Endothelial cell of hepatic sinusoid (primary cell): ENCODE measurements at regions not wholly inside any gene's neighbourhood (a gene's known extent, or its start where the extent isn't known, plus 50 kb on each side); places are given as distances from the start of the nearest gene placed in this dataset.

Source experiments
- in situ Hi-C: cut with HindIII; loops from 2 replicates; pipeline ENCODE4 v1.10.0; 2017; ENCODE audit warnings: low sequenced_read_pairs

DNA sequence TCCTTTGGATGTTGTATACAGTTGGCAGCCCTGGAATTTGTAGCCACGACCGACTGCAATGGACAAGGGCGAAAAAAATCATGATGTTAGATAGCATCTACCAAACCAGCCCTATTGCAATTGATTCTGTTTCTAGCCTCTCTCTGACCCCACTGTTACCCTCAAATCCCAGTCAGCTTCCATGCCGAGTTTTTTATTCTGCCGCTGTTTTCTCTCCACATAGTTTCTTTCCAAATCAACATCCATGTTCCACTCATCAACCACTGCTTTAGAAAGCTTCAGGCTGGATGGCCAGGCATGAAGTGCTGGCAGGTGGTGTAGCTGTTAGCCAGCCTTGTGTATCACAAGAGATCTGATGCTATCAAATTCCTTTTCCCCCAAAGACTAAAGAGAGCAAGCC, 272.8 kb downstream of the FIGN start:
- in situ Hi-C loops, result no loop called here

DNA sequence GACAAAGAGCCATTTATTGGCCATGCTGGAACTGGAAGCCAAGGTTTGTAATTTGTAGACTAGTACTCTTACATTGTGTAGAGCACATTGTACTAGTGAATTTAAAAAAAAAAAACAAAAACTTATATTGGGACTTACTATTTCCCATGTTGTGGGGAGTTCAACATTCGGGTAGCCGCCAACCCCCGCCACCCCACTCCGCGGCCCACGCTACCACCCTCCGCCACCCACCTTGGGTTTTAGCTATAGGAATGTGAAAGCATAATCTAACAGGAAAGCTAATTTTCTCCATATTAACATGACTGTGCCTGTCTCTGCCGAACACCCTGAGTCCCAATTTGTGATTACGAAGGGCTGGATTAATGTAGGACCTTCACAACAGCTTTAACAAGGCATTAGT, 275.8 kb downstream of the FIGN start:
- in situ Hi-C loops, result no loop called here

DNA sequence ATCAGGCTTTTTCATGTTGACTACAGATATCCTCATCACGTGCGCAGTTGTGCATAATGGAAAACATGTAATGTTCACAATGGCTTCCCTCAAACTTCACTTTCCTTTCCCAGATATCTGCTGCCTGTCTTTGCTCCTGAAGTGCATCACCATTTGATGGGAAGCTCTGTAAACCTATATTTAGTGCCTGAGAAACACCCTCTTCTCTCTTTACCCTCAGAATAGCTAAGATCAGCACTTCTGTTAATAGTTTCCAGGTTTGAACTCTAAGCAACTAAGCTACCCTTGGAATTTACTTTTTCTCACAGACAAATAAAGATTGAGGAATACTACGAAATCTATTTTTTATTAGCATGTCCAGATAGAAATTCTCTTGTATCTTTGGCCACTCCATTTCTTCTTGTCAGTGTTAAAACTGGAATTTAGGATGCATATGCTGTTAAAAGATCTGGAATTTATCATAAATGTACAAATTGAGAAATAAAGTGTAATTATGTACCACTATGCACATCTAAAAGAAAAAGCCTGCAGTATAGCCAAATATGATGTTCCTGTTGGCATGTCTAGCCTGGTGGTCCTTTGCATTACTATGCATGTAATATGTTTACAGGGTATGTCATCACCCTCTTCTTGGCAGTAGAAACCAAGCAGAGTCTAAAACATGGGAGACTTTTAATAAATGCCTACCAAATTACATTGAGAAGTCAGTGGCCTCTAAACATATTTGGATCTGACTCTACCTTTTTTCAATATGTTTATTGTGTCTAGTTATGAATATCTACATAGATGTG, 278.7 kb downstream of the FIGN start:
- in situ Hi-C loops, result no loop called here

DNA sequence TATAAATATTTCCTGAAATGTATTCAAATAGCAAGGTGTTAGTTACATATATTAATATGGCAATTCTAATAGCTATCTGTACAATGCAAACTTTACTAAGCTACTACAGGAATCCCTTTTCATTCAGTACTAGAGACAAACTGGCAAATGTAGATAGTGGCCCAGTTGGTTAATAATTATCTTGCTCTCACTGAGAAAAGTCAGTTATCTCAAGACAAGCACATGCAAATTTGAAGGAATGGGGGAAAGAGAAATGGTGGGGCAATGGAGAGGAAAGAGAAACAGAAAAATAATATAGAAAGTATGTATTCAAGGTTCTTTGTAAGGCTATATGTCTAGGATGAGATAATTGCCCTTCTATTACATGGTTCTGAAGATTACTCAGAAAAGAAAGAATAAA, 280.0 kb downstream of the FIGN start:
- in situ Hi-C loops, result no loop called here

DNA sequence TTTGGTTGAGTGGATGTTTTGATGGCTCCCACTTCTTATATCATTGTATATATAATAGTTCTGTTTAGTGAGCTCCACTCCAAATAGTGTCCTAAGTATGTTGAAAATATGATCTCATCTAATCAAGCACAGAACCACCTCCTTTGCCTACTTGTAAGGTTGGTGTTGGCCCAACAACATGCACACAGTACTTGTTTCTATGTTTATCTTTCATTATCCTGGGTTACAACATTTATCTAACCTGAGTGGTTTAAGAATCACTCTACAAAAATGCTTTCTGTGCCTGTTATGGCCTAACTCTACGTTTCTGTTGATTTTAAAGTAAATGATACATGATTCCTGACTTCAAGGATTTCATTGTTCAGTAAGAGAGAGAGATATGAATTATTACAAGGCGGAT, 281.9 kb downstream of the FIGN start:
- in situ Hi-C loops, result loop anchor here (5.0 kb wide), 1 partner anchor 33 kb away; no protein-coding TSS in a partner anchor

DNA sequence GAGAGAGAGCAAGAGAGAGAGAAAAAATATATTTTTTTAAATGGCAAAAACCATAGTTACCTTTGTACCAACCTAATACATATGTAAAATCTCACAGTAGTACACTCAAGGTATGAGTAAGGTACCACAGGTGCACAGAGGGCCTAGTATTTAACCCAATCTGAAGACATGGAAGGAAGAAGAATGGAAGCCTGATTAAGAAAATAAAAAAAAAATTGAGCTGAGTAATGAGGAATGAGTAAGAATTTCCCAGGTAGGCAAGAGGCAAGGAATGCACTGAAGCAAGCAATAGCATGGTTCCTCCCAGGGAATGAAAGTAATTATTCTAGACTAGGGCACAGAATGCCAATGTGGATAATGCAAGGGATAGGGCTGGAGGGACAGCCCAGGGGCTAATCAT, 294.2 kb downstream of the FIGN start:
- in situ Hi-C loops, result no loop called here

DNA sequence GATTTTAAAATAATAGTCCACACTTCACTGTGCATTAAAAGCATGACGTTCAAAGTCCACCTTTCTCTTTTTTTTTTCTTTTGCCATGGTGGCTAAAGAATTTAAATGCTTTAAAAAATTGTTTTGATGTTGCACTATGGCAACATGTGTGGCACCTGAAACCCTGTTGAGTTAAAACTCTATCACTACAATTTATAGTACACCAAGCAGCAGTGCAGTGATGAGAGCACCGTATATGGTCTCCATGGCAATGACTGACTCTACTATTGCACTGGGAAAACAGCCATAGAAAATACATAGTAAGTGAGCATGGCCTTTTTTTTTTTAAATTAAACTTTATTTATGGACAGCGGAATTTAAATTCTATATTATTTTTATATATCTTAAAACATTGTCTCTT, 298.8 kb downstream of the FIGN start:
- in situ Hi-C loops, result no loop called here

DNA sequence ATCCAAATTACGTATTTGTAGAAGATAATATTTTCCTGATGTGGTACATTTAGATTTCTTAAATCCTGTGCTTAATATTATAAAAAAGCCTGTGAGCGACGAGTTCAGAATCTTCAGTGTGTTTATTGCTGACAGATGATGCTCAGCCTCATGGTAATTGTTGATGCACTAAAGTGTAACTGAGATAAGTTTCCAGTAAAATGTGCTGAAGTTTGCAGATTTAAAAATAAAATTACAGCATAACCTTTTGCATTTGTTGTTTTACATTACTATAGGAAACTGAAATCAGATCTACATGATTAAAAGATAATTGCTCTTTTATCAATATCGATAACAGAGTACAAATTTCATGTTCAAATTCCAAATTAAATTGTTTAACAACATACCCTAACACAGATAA, 307.6 kb downstream of the FIGN start:
- in situ Hi-C loops, result no loop called here

DNA sequence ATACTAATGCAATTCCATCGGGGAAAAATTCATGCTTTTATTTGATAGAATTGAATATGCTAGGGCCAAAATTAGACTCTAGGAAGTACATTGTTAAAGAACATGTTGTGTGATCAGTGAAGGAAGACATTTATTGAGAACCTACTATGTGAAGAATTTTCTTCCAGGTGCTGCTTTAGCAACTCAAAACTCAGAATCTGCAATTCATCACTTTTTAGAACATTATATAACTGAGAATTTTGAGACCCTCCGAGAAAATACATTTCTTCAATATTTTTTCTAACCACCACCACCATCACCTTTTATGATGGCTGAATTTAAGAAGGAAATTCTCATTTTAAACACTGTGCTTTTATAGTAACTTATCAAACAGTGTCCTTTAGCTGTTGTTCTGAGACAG, 315.2 kb downstream of the FIGN start:
- in situ Hi-C loops, result no loop called here

DNA sequence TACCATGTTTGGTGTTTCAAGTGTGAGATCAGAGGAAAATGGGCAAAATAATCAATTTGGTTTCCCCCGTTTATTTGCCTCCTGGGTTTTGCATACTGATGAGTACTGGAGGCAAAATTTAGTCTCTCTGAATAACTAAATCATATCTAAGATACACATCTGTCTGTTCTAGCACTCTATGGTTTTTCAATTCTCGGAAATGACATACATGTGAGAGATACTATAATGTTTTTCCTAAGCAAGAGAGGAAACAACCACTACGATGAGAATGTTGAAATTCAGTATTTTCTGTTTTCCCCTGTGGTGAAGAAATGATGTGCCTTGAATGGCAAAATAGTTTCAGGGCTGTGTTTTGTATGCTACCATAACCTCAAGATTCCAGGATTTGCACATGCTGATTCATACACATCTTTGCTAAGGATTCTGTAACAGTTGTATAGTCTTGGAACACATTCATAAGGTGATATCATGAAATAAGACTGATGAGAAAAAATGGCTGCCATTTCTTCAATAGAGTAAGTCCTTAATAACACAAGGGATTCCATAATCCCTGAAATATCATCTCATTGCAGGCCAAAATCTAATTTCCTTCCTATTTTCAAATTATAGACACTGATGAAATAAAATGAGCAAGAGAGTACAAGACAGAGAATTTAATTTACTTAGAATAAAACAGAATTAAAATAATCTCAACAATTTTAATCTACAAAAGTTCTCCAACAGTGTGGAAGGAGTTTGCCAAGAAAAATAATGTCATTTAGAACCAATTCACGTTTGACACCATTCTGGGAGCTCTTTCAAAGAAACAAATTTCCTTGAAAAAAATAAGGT, 316.6 kb downstream of the FIGN start:
- in situ Hi-C loops, result no loop called here

DNA sequence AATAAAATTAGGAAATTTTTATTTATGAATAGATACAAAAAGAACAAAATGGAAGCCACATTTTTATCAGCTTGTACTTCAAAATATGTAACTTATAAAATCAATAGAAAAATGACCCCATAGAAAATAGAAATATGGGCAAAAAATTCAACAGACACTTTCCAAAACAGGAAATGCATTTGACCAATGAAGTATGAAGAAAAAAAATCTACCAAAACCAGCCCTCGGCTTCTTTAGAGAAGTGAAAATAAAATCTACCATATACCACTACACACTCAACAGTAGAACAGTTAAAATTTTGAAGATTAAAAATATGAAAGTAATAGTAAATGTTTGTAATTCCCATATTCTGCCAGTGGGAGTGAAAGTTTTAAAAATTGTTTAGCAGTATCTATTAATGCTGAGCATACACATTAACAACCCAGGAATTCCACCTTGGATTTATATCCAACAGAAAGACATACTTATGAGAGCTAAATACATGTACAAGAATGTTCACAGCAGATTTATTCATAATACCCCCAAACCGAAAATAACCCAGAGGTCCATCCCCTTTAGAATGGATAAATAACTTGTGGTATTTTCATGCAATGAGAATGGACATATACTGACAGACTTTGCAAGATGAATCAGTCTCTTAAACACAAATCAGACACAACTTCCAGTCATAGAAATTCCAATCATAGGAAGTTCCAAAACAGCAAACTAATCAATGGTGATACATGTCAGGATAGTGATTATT, 318.0 kb downstream of the FIGN start:
- in situ Hi-C loops, result no loop called here

DNA sequence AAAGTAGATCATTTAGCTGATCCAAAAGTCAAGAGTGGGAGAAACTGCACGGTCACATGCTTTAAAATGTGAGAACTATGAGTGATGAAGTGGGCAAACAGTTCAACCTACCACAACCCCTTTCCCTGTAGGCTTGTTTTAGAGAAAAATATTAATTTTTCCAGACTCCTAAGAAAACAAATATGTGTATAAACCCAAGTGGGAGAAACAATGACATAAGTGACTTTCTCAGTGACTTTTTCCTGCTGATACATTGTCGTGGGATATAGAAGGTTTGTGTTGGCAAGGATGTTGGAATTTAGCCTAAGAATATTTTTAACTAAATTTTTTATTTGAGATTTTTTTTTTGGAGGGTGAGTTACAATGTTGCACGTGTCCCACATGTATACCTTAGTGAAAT, 321.7 kb downstream of the FIGN start:
- in situ Hi-C loops, result no loop called here

DNA sequence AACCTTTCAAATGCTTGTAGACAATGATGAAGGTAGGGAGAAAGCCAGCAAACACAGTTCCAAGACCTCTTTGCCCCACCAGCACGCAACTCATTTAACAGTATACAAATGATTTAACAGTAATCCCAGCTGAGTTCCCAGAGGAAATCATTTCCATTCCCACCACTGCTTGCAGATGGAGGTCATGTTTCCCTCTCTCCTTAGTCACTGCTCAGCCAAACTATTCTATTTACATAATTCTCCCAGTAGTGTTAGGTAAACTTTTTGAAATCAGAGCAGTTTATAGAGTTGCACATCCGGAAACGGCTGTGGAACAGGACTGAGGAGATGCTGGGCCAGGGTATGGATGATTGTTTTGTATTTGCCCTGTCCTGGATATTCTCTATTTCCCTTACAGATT, 328.5 kb downstream of the FIGN start:
- in situ Hi-C loops, result no loop called here

DNA sequence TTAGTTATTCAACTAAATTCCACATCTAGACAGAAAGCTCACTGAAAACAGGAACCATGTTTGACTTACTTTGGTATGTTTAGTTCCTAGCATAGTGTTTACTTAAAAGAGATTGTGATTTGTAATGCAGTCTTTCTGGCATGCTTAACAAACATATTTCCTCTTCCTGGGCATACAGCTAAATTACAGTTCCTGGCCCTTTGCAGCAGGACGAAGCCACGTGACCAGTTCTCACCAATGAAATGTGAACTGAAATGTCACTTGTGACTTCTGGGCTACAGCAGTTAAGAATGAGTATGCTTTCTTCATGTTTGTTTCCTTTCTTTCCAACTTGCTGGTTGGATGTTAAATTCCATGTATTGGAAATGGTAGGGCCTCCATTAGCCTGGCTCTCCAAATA, 330.5 kb downstream of the FIGN start:
- in situ Hi-C loops, result no loop called here

DNA sequence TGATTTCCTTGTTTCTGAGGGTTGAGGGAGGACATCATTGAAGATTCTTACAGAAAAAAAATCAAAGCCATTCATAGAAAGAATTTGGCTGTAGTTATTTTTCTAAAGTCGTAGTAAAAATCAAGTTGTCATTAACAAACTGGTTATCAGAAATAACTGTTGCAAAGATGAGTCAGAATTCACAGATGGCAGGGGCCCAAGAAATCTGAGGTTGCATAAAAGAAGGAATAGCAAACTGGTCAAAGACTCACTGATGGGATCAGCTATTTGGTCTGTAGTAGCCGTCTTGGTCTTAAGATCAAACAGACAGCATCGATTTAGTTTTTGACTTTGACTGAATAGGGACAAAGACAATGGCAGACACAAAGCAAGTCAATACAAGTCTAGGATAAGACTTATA, 334.3 kb downstream of the FIGN start:
- in situ Hi-C loops, result no loop called here

DNA sequence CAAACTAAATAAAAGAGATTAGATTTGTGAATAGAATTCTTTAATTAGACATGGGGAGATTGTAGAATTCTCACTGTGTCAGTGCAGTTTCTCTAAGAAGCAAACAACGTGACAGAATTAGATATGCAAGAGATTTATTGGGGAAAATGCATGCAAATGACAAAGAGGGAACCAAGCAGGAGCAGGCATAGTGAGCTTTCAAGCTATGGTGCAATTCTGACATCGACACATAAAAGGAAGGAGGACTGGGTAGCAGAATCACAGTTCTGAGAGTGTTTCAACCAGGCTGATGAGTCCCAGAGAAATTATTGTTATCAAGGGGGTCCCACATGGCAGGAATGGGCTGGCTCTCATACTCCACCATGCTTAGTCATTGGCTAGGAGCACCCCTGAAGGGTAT, 338.4 kb downstream of the FIGN start:
- in situ Hi-C loops, result no loop called here

DNA sequence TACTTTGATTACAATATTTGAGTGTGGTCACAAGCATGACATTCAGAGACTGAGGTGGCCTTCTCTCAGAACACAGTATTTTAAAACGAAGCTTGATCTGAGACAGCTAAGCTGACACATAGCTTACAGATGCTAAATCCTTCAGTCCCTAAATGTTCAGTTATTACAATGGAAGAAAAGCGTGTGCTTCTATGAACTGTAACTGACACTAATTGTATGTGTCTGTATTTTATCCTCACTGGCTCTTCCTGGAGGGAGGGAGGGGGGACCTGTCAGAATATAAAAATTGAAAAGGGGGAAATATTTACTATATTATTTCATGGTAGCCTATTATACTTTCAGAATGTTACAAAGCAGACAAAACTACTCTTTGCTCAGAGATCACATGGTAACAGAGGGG, 340.2 kb downstream of the FIGN start:
- in situ Hi-C loops, result no loop called here

DNA sequence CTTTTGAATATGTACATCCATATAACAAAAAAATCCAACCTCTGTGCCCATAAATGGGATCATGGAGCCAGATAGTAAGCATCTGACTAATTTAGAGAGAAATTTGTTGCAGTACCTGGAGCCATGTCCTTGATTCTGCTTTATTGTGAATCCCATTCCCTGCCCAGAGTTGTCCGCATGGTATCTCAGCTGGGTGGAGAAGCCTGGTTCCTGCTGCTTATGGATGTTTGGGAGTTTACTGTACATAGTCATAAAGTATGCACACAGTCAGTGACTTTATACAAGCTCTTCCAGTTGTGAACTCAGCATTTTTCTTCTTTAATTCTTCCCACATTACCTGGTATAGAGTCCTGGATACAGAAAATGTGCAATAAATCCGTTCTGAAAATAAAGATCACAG, 346.0 kb downstream of the FIGN start:
- in situ Hi-C loops, result no loop called here

DNA sequence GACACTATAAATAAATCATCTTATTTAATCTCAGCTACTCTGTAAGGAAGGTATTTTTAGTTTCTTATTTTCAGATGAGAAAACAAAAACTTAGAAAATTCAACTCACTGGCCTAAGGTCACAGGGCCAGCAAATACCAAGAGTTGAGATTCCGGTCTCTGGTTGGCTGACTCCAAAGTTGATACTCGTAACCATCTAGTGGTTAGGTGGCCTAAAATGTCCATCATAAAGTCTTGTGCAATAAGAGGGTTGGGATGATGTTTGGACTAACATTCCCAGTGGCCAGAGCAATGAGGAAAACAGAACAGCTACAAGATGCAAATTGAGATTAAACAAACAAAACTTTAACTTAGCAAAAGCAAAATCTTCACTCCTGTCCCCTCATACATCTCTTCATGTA, 360.3 kb downstream of the FIGN start:
- in situ Hi-C loops, result no loop called here

DNA sequence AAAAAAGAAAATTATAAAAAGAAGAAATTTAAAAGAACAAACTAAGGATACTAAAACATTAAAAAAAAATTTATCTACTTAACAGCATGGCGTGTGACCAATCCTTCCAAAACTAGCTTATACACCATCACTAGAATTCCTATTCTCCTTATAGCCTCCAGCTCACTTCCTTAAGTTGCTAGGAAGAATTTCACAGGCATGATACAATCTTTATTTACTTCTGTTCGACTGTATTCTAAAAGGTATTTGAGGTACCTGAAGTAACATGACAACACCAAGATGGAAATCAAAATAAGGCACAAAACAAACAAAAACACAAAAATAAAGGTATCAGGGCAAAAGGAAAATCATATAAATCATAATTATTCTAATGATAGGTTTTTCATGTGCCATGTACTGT, 360.7 kb downstream of the FIGN start:
- in situ Hi-C loops, result no loop called here

DNA sequence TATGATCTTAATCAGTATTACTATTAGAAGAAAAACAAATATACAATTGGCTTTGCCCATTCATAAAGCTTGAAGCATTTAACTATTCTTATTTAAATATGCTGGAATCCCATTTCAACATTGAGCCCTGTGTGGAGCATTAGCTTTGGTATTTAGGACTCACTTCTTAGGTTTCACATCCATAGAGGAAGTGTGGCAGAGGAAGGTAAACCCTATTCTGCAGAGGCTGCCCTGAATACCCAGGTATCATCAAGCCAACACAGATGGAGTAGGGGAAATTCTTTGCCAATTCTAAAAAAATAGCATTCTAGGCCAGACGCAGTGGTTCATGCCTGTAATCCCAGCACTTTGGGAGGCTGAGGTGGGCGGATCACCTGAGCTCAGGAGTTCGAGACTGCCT, 361.5 kb downstream of the FIGN start:
- in situ Hi-C loops, result no loop called here

DNA sequence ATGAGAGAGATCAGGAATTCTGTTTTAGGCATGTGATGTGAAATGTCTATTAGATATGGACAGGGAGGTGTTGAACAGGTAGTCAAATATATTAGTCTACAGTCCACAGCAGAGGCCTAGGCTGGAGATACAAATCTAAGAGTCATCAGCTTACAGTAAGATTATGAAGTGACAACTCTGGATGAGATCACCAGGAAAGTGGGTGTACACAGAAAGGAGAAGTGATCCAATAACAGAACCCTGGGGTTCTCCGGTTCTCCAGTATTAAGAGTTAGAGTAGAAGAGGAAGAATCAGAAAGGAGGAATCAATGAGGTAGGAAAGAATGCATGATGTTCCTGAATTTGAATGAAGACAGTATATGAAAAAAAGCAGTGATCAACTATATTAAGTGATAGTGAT, 362.3 kb downstream of the FIGN start:
- in situ Hi-C loops, result no loop called here
